H1 (cell line): ENCODE measurements at regions not wholly inside any gene's neighbourhood (a gene's known extent, or its start where the extent isn't known, plus 50 kb on each side); places are given as distances from the start of the nearest gene placed in this dataset.

Experiments used
- CTCF ChIA-PET: fragments of 300-600 bp; sonication (Branson Sonifier 250); formaldehyde crosslinking; loops from one replicate; lab custom pipeline; 2021; ENCODE audit not compliant: partially characterized antibody; lab: Charles Lee
- POLR2A ChIA-PET: fragments of 300-600 bp; sonication (Branson Sonifier 250); formaldehyde crosslinking; loops from one replicate; lab custom pipeline; 2021; ENCODE audit warnings: inconsistent platforms; ENCODE audit not compliant: partially characterized antibody; lab: Charles Lee
- DNase-seq, 2 experiments: peaks; one replicate each; pipeline versions ENCODE4 v3.0.0 to v3.0.0-alpha.2; 2010 to 2022; ENCODE audit warnings: low spot score in 2 of 2, low read depth in 1 of 2, mixed read lengths in 1 of 2
- FAIRE-seq: peaks from 2 replicates; lab custom pipeline; 2011; peaks lifted over from hg19 to GRCh38; lab: Jason Lieb, UNC
- H2AFZ ChIP-seq: 2 replicates; pipeline ENCODE4 v1.8.1; 2012; ENCODE audit warnings: low read length, inconsistent platforms
- H2AK5ac ChIP-seq: 2 replicates; pipeline ENCODE4 v1.6.1; 2013; ENCODE audit warnings: low read depth, low read length
- H2BK120ac ChIP-seq: replicated peaks from 2 replicates; pipeline ENCODE3; 2013; ENCODE audit warnings: low read depth, low read length, inconsistent platforms
- H2BK12ac ChIP-seq: 2 replicates; pipeline ENCODE4 v1.6.1; 2013; ENCODE audit warnings: low read depth, low read length
- H2BK15ac ChIP-seq: 2 replicates; pipeline ENCODE4 v1.6.1; 2013; ENCODE audit warnings: low read length
- H2BK20ac ChIP-seq: 2 replicates; pipeline ENCODE4 v1.6.1; 2013; ENCODE audit warnings: low read length
- H2BK5ac ChIP-seq: 2 replicates; pipeline ENCODE4 v1.6.1; 2013; ENCODE audit warnings: low read depth, low read length
- H3K14ac ChIP-seq: 2 replicates; pipeline ENCODE4 v1.6.1; 2013; ENCODE audit warnings: inconsistent platforms; ENCODE audit not compliant: insufficient read length
- H3K18ac ChIP-seq: 2 replicates; pipeline ENCODE4 v1.6.1; 2013; ENCODE audit warnings: low read length; ENCODE audit errors: extremely low read depth
- H3K23ac ChIP-seq: 2 replicates; pipeline ENCODE4 v1.6.1; 2013; ENCODE audit warnings: inconsistent platforms; ENCODE audit not compliant: insufficient read length
- H3K23me2 ChIP-seq: 2 replicates; pipeline ENCODE4 v1.6.1; 2013; ENCODE audit warnings: low read depth, low read length
- H3K27ac ChIP-seq: 2 replicates; pipeline ENCODE4 v1.6.1; 2011; ENCODE audit warnings: low read depth, low read length, inconsistent platforms
- H3K27me3 ChIP-seq, 4 experiments: replicated peaks in 1 of 4; 1 replicate in 1 of 4; 2 replicates in 3 of 4; pipeline versions ENCODE4 v1.6.1 to v1.8.1; 2011 to 2013; ENCODE audit warnings: low read length in 3 of 4, mild to moderate bottlenecking in 3 of 4, inconsistent platforms in 2 of 4, mixed read lengths in 2 of 4, moderate library complexity in 1 of 4; ENCODE audit not compliant: control insufficient read depth in 3 of 4, insufficient read depth in 3 of 4; ENCODE audit errors: extremely low read depth in 1 of 4
- H3K36me3 ChIP-seq, 4 experiments: 2 replicates each; pipeline versions ENCODE4 v1.6.1 to v1.8.1; 2011 to 2013; ENCODE audit warnings: mild to moderate bottlenecking in 4 of 4, low read length in 3 of 4, moderate library complexity in 2 of 4, control low read depth in 1 of 4, inconsistent platforms in 1 of 4; ENCODE audit not compliant: insufficient read depth in 4 of 4, control insufficient read depth in 2 of 4
- H3K4ac ChIP-seq: replicated peaks from 2 replicates; pipeline ENCODE3; 2013; ENCODE audit warnings: low read length, low read depth, mixed read lengths, inconsistent platforms; ENCODE audit not compliant: insufficient read length
- H3K4me1 ChIP-seq, 4 experiments: replicated peaks in 1 of 4; 1 replicate in 1 of 4; 2 replicates in 3 of 4; pipeline versions ENCODE4 v1.6.1 to v1.8.1; 2011 to 2013; ENCODE audit warnings: low read length in 3 of 4, inconsistent platforms in 2 of 4, mixed read lengths in 1 of 4; ENCODE audit not compliant: insufficient read depth in 4 of 4, control insufficient read depth in 3 of 4
- H3K4me2 ChIP-seq, 2 experiments: 2 replicates each; pipeline versions ENCODE4 v1.6.1 to v1.8.1; 2011 to 2013; ENCODE audit warnings: low read depth in 2 of 2, low read length in 2 of 2, control low read depth in 1 of 2, inconsistent platforms in 1 of 2, mild to moderate bottlenecking in 1 of 2; ENCODE audit not compliant: insufficient read depth in 1 of 2
- H3K4me3 ChIP-seq, 4 experiments: fragments of 200-600, 300-600 bp in 1 of 4; sonication (generic), shearing (Covaris generic), sonication (Bioruptor Twin) in 1 of 4; 2 replicates each; pipeline versions ENCODE4 v1.5.1 to v1.8.1; 2011 to 2016; ENCODE audit warnings: low read length in 4 of 4, low read depth in 3 of 4, control low read depth in 2 of 4, inconsistent platforms in 2 of 4, mild to moderate bottlenecking in 2 of 4, mixed read lengths in 1 of 4, moderate library complexity in 1 of 4; ENCODE audit not compliant: insufficient read depth in 2 of 4; ENCODE audit errors: extremely low read depth in 1 of 4
- H3K56ac ChIP-seq: replicated peaks from 2 replicates; pipeline ENCODE3; 2013; ENCODE audit warnings: low read depth, mild to moderate bottlenecking, mixed read lengths, low read length, inconsistent platforms; ENCODE audit not compliant: insufficient read length
- H3K79me1 ChIP-seq: 2 replicates; pipeline ENCODE4 v1.6.1; 2013; ENCODE audit warnings: low read depth, low read length, control low read depth
- H3K79me2 ChIP-seq, 2 experiments: 2 replicates each; pipeline versions ENCODE4 v1.6.1 to v1.8.1; 2012 to 2013; ENCODE audit warnings: low read length in 2 of 2, mild to moderate bottlenecking in 2 of 2, inconsistent platforms in 1 of 2; ENCODE audit not compliant: insufficient read depth in 2 of 2, control insufficient read depth in 1 of 2
- H3K9ac ChIP-seq, 4 experiments: replicated peaks in 1 of 4; 1 replicate in 1 of 4; 2 replicates in 3 of 4; pipeline versions ENCODE4 v1.6.1 to v1.8.1; 2011 to 2013; ENCODE audit warnings: low read depth in 3 of 4, low read length in 3 of 4, control low read depth in 2 of 4, mild to moderate bottlenecking in 2 of 4, moderate library complexity in 2 of 4, inconsistent platforms in 1 of 4; ENCODE audit errors: extremely low read depth in 1 of 4
- H3K9me3 ChIP-seq, 2 experiments: 2 replicates each; pipeline versions ENCODE4 v1.6.1 to v1.8.1; 2012 to 2013; ENCODE audit warnings: mild to moderate bottlenecking in 2 of 2, moderate library complexity in 2 of 2, control low read depth in 1 of 2, inconsistent platforms in 1 of 2, low read depth in 1 of 2, low read length in 1 of 2, mixed read lengths in 1 of 2; ENCODE audit not compliant: insufficient read depth in 2 of 2
- H4K20me1 ChIP-seq, 2 experiments: replicated peaks in 1 of 2; 2 replicates each; pipeline versions ENCODE3 to v1.8.1; 2011 to 2013; ENCODE audit warnings: inconsistent platforms in 2 of 2, low read length in 2 of 2, mild to moderate bottlenecking in 1 of 2; ENCODE audit not compliant: insufficient read depth in 2 of 2, control insufficient read depth in 1 of 2
- H4K5ac ChIP-seq: 2 replicates; pipeline ENCODE4 v1.6.1; 2013; ENCODE audit warnings: low read length, low read depth, mixed read lengths, inconsistent platforms; ENCODE audit not compliant: insufficient read length
- H4K8ac ChIP-seq: 2 replicates; pipeline ENCODE4 v1.8.0; 2013; ENCODE audit warnings: mild to moderate bottlenecking, moderate library complexity, low read length, inconsistent platforms; ENCODE audit not compliant: insufficient read depth; ENCODE audit errors: extremely low read depth
- H4K91ac ChIP-seq: replicated peaks from 2 replicates; pipeline ENCODE3; 2013; ENCODE audit warnings: low read length, mixed read lengths, inconsistent platforms; ENCODE audit not compliant: insufficient read length
- CBX8 ChIP-seq: fragments of 300-800, 300-1000 bp; sonication (generic); IDR thresholded peaks from 2 replicates; pipeline ENCODE4 v1.7.1; 2016; ENCODE audit warnings: low read depth, low read length, borderline replicate concordance
- GTF2F1 ChIP-seq: IDR thresholded peaks from 2 replicates; pipeline ENCODE4 v1.6.1; 2012; ENCODE audit warnings: low read depth, low read length, improper control_type of control experiment, borderline replicate concordance
- MAFK ChIP-seq: IDR thresholded peaks from 2 replicates; pipeline ENCODE4 v1.6.1; 2012; ENCODE audit warnings: low read depth, mild to moderate bottlenecking, improper control_type of control experiment, low read length
- POLR2AphosphoS5 ChIP-seq: IDR thresholded peaks from 2 replicates; pipeline ENCODE4 v1.6.1; 2011; ENCODE audit warnings: low read depth, low read length
- POU5F1 ChIP-seq: IDR thresholded peaks from 2 replicates; pipeline ENCODE4 v1.6.1; 2011; ENCODE audit warnings: low read depth, mild to moderate bottlenecking, low read length, moderate library complexity
- RXRA ChIP-seq: IDR thresholded peaks from 2 replicates; pipeline ENCODE4 v1.6.1; 2011; ENCODE audit warnings: low read depth, mild to moderate bottlenecking, low read length, moderate library complexity; ENCODE audit not compliant: insufficient read depth
- TBP ChIP-seq: IDR thresholded peaks from 2 replicates; pipeline ENCODE4 v1.6.1; 2011; ENCODE audit warnings: low read depth, low read length, improper control_type of control experiment
- WGBS, 2 experiments: shearing (Covaris generic) in 1 of 2; methylation state at CpG; one replicate each; pipeline versions ENCODE4 v1.1.6 to v1.1.7; 2013 to 2015; ENCODE audit warnings: low lambda C conversion rate in 2 of 2, mixed read lengths in 2 of 2, inconsistent platforms in 1 of 2, low coverage in 1 of 2, missing lambda C conversion rate in 1 of 2; ENCODE audit not compliant: insufficient replicate concordance in 2 of 2, insufficient coverage in 1 of 2, insufficient read length in 1 of 2; ENCODE audit errors: extremely low coverage in 1 of 2, missing lambda C conversion rate in 1 of 2; 5-methylcytosine and 5-hydroxymethylcytosine counted together
- TF ChIP-seq, protein P1 (sequence below): IDR thresholded peaks from 2 replicates; pipeline ENCODE4 v1.6.1; 2012; ENCODE audit warnings: inconsistent platforms
- TF ChIP-seq, protein P2 (sequence below): IDR thresholded peaks from 2 replicates; pipeline ENCODE4 v1.6.1; 2011; ENCODE audit warnings: low read depth, mild to moderate bottlenecking, low read length; ENCODE audit not compliant: insufficient read depth
- TF ChIP-seq, protein P3 (sequence below): IDR thresholded peaks from 2 replicates; pipeline ENCODE4 v1.6.1; 2012; ENCODE audit warnings: low read length, inconsistent platforms

DNA sequence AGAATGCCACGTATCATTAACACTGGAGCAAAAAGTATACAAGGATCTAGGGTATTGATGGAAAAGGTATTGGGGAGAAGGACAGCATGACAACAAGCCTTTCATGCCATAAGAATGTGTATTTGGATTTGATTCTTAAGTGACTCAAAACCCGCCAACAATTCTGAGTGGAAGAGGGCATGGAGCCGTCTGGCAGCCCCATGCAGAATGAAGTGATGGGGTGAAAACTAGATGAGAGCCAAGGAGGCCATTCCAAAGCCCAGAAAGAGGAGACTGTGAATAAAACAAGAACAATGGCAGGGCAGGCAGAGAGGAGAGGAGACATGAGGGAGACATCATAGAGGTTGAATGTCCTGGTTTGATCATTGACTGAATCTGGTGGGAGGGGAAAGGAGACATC is 272.3 kb upstream of the WWC1 start:
- no peak overlapping the region for H3K27ac ChIP-seq
- no peak overlapping the region for H3K56ac ChIP-seq
- POLR2A ChIA-PET: no interaction called here
- H3K4me2 ChIP-seq: no peak overlapping the region
- WGBS, 2 experiments: 85% methylated on average over 3 of the region's 3 CpGs; no CpG with 5 or more reads in 1 of the 2 experiments
- CTCF ChIA-PET: interaction anchor here (1.3 to 1.6 kb wide), 2 partner anchors 10 to 33 kb away, joined by 3 to 4 read pairs; no protein-coding TSS in a partner anchor
- no peaks in the 10 kb centered on the region for H4K20me1 ChIP-seq
- H3K18ac ChIP-seq: no peak overlapping the region
- no peak overlapping the region for H3K9ac ChIP-seq
- no peaks in the 10 kb centered on the region for H3K79me2 ChIP-seq
- H2BK20ac ChIP-seq: no peak overlapping the region
- no peaks in the 10 kb centered on the region for H3K36me3 ChIP-seq
- H3K27me3 ChIP-seq: no peaks in the 10 kb centered on the region
- no peak overlapping the region for H2BK12ac ChIP-seq
- H2BK5ac ChIP-seq: no peak overlapping the region
- no peak overlapping the region for H4K8ac ChIP-seq
- no peak overlapping the region for H3K23ac ChIP-seq
- H3K9me3 ChIP-seq: no peaks in the 10 kb centered on the region
- H3K79me1 ChIP-seq: no peaks in the 10 kb centered on the region
- H4K5ac ChIP-seq: no peak overlapping the region
- no peak overlapping the region for H3K4ac ChIP-seq
- no peaks in the 10 kb centered on the region; a peak in 1 of 7 replicates for H3K4me1 ChIP-seq
- no peaks in the 10 kb centered on the region for H3K23me2 ChIP-seq
- H2AFZ ChIP-seq: no peak overlapping the region
- no peak overlapping the region for H2AK5ac ChIP-seq
- H3K4me3 ChIP-seq: no peak overlapping the region
- TF ChIP-seq TBP (no peak), POLR2AphosphoS5 (no peak), CBX8 (no peak), GTF2F1 (no peak), POU5F1 (no peak), RXRA (no peak), MAFK (no peak)
- TF ChIP-seq, protein P1, sequence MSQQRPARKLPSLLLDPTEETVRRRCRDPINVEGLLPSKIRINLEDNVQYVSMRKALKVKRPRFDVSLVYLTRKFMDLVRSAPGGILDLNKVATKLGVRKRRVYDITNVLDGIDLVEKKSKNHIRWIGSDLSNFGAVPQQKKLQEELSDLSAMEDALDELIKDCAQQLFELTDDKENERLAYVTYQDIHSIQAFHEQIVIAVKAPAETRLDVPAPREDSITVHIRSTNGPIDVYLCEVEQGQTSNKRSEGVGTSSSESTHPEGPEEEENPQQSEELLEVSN: no peak
- TF ChIP-seq, protein P2, sequence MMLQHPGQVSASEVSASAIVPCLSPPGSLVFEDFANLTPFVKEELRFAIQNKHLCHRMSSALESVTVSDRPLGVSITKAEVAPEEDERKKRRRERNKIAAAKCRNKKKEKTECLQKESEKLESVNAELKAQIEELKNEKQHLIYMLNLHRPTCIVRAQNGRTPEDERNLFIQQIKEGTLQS: no peak
- TF ChIP-seq, protein P3, sequence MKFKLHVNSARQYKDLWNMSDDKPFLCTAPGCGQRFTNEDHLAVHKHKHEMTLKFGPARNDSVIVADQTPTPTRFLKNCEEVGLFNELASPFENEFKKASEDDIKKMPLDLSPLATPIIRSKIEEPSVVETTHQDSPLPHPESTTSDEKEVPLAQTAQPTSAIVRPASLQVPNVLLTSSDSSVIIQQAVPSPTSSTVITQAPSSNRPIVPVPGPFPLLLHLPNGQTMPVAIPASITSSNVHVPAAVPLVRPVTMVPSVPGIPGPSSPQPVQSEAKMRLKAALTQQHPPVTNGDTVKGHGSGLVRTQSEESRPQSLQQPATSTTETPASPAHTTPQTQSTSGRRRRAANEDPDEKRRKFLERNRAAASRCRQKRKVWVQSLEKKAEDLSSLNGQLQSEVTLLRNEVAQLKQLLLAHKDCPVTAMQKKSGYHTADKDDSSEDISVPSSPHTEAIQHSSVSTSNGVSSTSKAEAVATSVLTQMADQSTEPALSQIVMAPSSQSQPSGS: no peak
- H3K14ac ChIP-seq: no peak overlapping the region
- no peak overlapping the region for H2BK120ac ChIP-seq
- no peak overlapping the region for H4K91ac ChIP-seq
- FAIRE-seq (no peak), DNase-seq (no peak)
- no peak overlapping the region for H2BK15ac ChIP-seq
